DMS153 (cell line): ENCODE measurements at regions not wholly inside any gene's neighbourhood (a gene's known extent, or its start where the extent isn't known, plus 50 kb on each side); places are given as distances from the start of the nearest gene placed in this dataset.
"Not testable (repeated sequence)": the region's sequence is repeated elsewhere in the genome, so short reads cannot be mapped to it uniquely, and the experiment has no call there.

Experiments
- DNase-seq: peaks from one replicate; lab custom pipeline; 2025; lab: John Stamatoyannopoulos, UW

- DNase-seq, result not testable (repeated sequence)
Measured at GRCh38 chr6:155529814-155530213, 74.2 kb upstream of the NOX3 start.

- DNase-seq, result no peak
Measured at GRCh38 chr6:155528982-155529453, 73.4 kb upstream of the NOX3 start.

GRCh38 chr6:155528335-155528734 lies 72.7 kb upstream of the NOX3 start:
- DNase-seq, result no peak

GRCh38 chr6:155527443-155527842 lies 71.8 kb upstream of the NOX3 start:
- DNase-seq, result no peak

GRCh38 chr6:155523821-155524651 lies 68.4 kb upstream of the NOX3 start:
- DNase-seq, result no peak

- DNase-seq, result no peak
Measured at GRCh38 chr6:155521719-155522118, 66.1 kb upstream of the NOX3 start.

- no peak for DNase-seq
Measured at GRCh38 chr6:155520078-155520477, 64.4 kb upstream of the NOX3 start.

GRCh38 chr6:155519176-155519738 lies 63.6 kb upstream of the NOX3 start:
- no peak for DNase-seq

- no peak for DNase-seq
Measured at GRCh38 chr6:155517294-155517693, 61.7 kb upstream of the NOX3 start.

GRCh38 chr6:155510879-155511278 lies 55.2 kb upstream of the NOX3 start:
- DNase-seq, result no peak

GRCh38 chr6:155509743-155510475 lies 54.3 kb upstream of the NOX3 start:
- no peak for DNase-seq

- no peak for DNase-seq
Measured at GRCh38 chr6:155505608-155505989, 50.0 kb upstream of the NOX3 start.
